Mesothelial cell of epicardium (in vitro differentiated cells): ENCODE measurements at regions not wholly inside any gene's neighbourhood (a gene's known extent, or its start where the extent isn't known, plus 50 kb on each side); places are given as distances from the start of the nearest gene placed in this dataset.

ENCODE experiments used
- DNase-seq, 2 experiments: peaks; one replicate each; pipeline ENCODE4 v3.0.0; 2021; ENCODE audit warnings: low spot score in 2 of 2; ENCODE audit not compliant: unreplicated experiment in 2 of 2
- H3K27ac Mint-ChIP-seq: 2 replicates; pipeline ENCODE4 v1.8.0; 2021; ENCODE audit warnings: mixed read lengths
- H3K27me3 Mint-ChIP-seq: 2 replicates; pipeline ENCODE4 v1.8.0; 2021; ENCODE audit warnings: low read depth, mixed read lengths
- H3K36me3 Mint-ChIP-seq: 2 replicates; pipeline ENCODE4 v1.8.0; 2021; ENCODE audit warnings: mixed read lengths
- H3K4me1 Mint-ChIP-seq: 2 replicates; pipeline ENCODE4 v1.8.0; 2021; ENCODE audit warnings: mixed read lengths
- H3K4me3 Mint-ChIP-seq: 2 replicates; pipeline ENCODE4 v1.8.0; 2021; ENCODE audit warnings: mild to moderate bottlenecking, moderate library complexity, mixed read lengths
- H3K9me3 Mint-ChIP-seq: 2 replicates; pipeline ENCODE4 v1.8.0; 2021; ENCODE audit warnings: mixed read lengths
- TF ChIP-seq, protein P1 (sequence below): fragments of 200-600 bp; sonication (generic); IDR thresholded peaks from one replicate; pipeline ENCODE4 v1.5.0; 2021; ENCODE audit warnings: antibody characterized with exemption; ENCODE audit not compliant: unreplicated experiment

DNA sequence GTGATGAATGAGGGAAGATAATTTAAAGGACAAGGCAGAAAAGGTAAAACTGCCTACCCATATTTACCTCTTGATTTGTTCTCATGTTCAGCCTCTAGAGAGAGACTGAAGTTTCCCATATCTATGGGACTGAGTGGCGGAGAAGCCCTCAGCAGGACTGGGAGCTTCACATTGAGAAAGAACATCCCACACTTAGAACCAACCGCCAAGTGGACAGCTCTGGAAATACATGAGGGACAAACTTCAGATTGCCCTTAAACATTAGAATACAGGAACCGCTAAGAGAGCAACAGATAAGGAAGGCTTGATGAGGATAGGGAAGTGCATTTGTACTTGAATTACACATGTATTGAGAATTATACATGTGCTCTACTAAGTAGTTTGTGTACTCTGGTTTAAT is 316.0 kb upstream of the MIR17HG start:
- Mint-ChIP-seq H3K9me3 (peaks cover 5% of the 10 kb centered on the region), H3K36me3 (no peaks in the 10 kb centered on the region), H3K4me3 (no peak overlapping the region), H3K27me3 (peaks cover 19% of the 10 kb centered on the region), H3K4me1 (no peaks in the 10 kb centered on the region), H3K27ac (no peak overlapping the region)
- DNase-seq, result no peak
- TF ChIP-seq, protein P1, sequence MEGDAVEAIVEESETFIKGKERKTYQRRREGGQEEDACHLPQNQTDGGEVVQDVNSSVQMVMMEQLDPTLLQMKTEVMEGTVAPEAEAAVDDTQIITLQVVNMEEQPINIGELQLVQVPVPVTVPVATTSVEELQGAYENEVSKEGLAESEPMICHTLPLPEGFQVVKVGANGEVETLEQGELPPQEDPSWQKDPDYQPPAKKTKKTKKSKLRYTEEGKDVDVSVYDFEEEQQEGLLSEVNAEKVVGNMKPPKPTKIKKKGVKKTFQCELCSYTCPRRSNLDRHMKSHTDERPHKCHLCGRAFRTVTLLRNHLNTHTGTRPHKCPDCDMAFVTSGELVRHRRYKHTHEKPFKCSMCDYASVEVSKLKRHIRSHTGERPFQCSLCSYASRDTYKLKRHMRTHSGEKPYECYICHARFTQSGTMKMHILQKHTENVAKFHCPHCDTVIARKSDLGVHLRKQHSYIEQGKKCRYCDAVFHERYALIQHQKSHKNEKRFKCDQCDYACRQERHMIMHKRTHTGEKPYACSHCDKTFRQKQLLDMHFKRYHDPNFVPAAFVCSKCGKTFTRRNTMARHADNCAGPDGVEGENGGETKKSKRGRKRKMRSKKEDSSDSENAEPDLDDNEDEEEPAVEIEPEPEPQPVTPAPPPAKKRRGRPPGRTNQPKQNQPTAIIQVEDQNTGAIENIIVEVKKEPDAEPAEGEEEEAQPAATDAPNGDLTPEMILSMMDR, result no peak

DNA sequence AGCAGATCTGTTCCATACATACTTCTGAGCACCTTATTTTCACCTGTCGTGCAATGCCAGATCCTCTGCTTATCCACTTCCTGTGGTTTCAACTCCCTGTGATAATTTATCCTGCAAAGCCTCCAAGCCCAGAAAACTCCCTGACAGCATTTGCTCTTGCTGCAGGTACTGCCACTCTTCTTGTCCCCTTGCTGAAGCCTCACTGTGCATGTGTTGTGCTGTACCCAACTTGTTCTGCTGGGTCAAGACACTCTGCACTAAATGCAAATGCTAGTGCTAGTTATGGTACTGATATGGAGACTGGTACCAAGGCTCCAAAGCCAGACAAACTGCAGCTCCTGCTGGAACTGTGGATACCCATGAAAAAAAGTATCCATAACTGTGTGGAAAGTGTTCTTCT is 315.4 kb upstream of the MIR17HG start:
- Mint-ChIP-seq H3K36me3 (no peaks in the 10 kb centered on the region), H3K4me1 (no peaks in the 10 kb centered on the region), H3K4me3 (no peak overlapping the region), H3K27me3 (peaks cover 19% of the 10 kb centered on the region), H3K9me3 (peaks cover 5% of the 10 kb centered on the region), H3K27ac (no peak overlapping the region)
- TF ChIP-seq, protein P1, result no peak
- DNase-seq, result no peak

DNA sequence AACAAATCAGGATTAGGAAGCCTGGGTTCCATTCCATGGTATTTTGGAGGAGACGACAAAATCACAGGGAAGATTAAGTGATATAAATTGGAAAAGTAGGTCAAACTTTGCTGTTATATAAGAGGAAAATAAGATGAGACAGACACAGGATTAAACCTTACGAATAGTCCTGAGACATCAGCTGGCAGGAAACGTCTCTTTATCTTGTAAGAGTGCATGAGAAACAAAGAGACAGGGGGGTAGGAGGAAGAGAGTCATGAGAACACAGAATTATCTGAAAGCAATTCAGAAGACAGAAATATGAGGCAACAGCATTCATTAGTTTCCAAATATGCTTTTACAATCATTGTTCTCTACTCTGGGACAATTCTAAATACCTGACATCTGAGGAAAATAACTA is 310.6 kb upstream of the MIR17HG start:
- H3K4me1 Mint-ChIP-seq, result no peaks in the 10 kb centered on the region

DNA sequence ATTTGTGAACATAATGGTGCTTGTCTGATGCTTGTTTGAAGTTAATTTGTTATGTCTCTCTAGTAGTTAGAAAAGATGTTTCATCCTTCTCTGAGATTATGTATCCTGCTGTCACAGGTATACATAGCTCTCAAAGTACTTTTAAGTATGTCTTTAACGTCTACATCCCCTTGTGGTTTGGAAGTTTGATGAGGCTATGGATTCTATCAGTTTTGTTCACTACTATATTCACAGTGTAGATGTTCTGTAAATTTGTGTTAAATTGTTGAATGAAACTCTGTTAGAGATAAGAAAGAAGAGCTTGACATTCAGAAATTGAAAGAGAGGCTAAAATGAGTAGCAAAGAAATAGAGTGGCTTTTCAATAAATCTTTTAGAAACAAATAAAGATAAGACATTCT is 304.6 kb upstream of the MIR17HG start:
- no peaks in the 10 kb centered on the region for H3K27me3 Mint-ChIP-seq

More for the DNA sequence above, 310.6 kb upstream of the MIR17HG start:
- DNase-seq, result no peak
- no peak overlapping the region for H3K27ac Mint-ChIP-seq
- peaks cover 8% of the 10 kb centered on the region for H3K27me3 Mint-ChIP-seq
- peaks cover 5% of the 10 kb centered on the region for H3K9me3 Mint-ChIP-seq
- H3K36me3 Mint-ChIP-seq, result no peaks in the 10 kb centered on the region
- H3K4me3 Mint-ChIP-seq, result no peak overlapping the region
- TF ChIP-seq, protein P1, result no peak

DNA sequence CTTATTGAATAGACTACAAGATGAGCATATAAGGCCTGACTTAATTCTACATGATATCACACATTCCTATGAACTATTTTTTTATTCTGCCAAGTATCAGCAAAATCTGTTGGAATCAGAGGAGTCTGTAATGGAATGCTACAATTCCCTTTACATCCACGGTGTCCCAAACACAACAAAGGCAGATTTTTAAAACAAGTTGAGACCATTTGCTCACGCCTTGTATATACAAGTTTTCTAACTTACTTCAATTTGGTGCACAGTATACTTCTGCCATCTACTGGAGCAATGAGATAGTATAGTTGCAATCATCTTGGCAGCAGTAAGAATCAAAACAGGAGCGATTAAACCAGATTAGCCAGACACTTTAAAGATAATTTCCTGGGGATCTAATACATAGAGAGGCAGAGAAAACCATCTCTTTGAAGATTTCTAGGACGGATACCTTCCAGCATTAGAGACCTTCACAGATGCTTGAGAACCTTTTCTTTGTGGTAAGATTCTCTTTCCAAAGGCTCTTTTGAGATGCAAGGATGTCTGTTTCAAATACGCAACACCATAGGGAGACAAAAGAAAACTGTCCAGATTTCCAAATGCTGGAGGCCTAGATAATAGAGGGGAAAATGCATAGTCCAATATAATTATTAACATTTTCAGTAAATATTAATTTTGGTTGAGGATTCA is 302.0 kb upstream of the MIR17HG start:
- no peaks in the 10 kb centered on the region for H3K4me1 Mint-ChIP-seq
- no peak for DNase-seq
- no peaks in the 10 kb centered on the region for H3K36me3 Mint-ChIP-seq
- H3K27ac Mint-ChIP-seq, result no peak overlapping the region
- H3K9me3 Mint-ChIP-seq, result peaks cover 3% of the 10 kb centered on the region
- H3K27me3 Mint-ChIP-seq, result peaks cover 1% of the 10 kb centered on the region
- H3K4me3 Mint-ChIP-seq, result no peak overlapping the region
- TF ChIP-seq, protein P1, result no peak

More for the DNA sequence above, 304.6 kb upstream of the MIR17HG start:
- Mint-ChIP-seq H3K27ac (no peak overlapping the region), H3K9me3 (no peaks in the 10 kb centered on the region), H3K4me1 (no peaks in the 10 kb centered on the region), H3K36me3 (no peaks in the 10 kb centered on the region), H3K4me3 (no peak overlapping the region)
- TF ChIP-seq, protein P1, result no peak
- DNase-seq, result no peak
